ENCODE measurements at regions not wholly inside any gene's neighbourhood (a gene's known extent, or its start where the extent isn't known, plus 50 kb on each side); places are given as distances from the start of the nearest gene placed in this dataset.

DNA sequence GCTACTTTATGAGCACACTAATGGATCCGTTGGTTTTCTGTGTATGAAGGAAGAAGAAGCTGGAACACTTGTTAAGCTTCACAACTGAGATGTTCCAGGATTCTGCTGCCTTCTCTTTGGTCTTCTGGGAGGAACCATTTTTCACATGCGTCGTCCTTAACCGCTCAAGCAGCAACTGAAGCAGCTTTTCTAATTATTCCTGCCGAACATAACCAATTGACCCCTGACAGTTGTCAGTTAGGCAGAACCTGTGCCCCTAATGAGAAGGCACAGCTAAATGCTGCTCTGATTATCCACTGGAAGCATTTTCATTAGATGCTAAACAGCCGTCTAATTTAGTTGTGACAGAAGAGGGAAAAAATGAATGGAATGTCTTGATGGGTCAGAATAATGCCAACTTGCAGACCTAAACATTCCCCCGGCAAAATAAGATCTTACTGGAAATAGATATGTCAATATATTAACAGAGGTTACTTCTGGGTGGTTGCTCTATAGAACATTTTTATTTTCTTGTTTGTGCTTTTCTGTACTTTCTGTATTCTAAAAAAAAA lies 85.0 kb upstream of the SMLR1 start:
- no peaks in the 10 kb centered on the region for H4K20me1 ChIP-seq (ENCODE audit: control insufficient read depth, extremely low read depth, insufficient read depth, low read length)
- H3K4me3 ChIP-seq (replicated peaks in 1 of 4; ENCODE audit: control extremely low read depth in 1 of 4, insufficient read depth in 1 of 4, low read depth in 3 of 4, low read length in 4 of 4), result no peak overlapping the region
- no peaks in the 10 kb centered on the region for H3K9me3 ChIP-seq (ENCODE audit: control insufficient read depth, insufficient read depth, low read depth, low read length)
- no peaks in the 10 kb centered on the region for H3K79me2 ChIP-seq (ENCODE audit: control insufficient read depth, insufficient read depth, low read length)
- H3K27me3 ChIP-seq (ENCODE audit: control insufficient read depth, insufficient read depth, low read length), result no peaks in the 10 kb centered on the region
- TF ChIP-seq, protein P1, sequence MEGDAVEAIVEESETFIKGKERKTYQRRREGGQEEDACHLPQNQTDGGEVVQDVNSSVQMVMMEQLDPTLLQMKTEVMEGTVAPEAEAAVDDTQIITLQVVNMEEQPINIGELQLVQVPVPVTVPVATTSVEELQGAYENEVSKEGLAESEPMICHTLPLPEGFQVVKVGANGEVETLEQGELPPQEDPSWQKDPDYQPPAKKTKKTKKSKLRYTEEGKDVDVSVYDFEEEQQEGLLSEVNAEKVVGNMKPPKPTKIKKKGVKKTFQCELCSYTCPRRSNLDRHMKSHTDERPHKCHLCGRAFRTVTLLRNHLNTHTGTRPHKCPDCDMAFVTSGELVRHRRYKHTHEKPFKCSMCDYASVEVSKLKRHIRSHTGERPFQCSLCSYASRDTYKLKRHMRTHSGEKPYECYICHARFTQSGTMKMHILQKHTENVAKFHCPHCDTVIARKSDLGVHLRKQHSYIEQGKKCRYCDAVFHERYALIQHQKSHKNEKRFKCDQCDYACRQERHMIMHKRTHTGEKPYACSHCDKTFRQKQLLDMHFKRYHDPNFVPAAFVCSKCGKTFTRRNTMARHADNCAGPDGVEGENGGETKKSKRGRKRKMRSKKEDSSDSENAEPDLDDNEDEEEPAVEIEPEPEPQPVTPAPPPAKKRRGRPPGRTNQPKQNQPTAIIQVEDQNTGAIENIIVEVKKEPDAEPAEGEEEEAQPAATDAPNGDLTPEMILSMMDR (conservative IDR thresholded peaks at IDR 0.05 in 1 of 2, IDR thresholded peaks at IDR 0.05 in 1 of 2; ENCODE audit: low read depth in 1 of 2, low read length in 2 of 2), result no peak
- TF ChIP-seq EZH2 (IDR thresholded peaks at IDR 0.05; ENCODE audit: low read length, missing control alignments), result no peak
- DNase-seq (ENCODE audit: low read depth in 2 of 2), result peak in 1 of 2 donors; percentile 54
- no peaks in the 10 kb centered on the region for H3K36me3 ChIP-seq (ENCODE audit: control insufficient read depth, insufficient read depth, low read length)
- no peak overlapping the region for H3K9ac ChIP-seq (ENCODE audit: insufficient read depth, low read length)
- H2AFZ ChIP-seq (ENCODE audit: low read length), result no peak overlapping the region
- no peak overlapping the region for H3K27ac ChIP-seq (ENCODE audit: insufficient read depth, low read length)
- H3K4me2 ChIP-seq (ENCODE audit: extremely low read depth, insufficient read depth, low read length), result no peak overlapping the region
- H3K4me1 ChIP-seq (ENCODE audit: control insufficient read depth, extremely low read depth, insufficient read depth, low read length), result no peaks in the 10 kb centered on the region

DNA sequence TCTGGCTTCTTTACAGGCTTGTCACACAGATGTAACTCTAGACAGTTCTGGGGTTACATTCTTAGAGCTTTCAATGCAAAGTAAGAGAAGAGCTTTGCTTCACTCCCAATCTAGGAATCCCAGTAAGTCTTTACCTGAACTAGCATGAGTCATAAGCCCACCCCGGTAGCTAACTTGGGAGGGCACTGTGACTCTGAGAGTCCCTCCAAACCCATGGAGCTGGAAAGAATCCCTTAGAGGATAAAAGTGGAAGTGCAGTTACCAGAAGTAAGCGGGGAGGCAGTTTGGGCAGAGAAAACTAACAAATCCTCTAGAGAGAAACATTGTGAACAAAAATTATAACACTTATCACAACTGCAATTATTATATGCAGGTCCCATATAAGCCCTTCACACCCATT lies 84.0 kb upstream of the SMLR1 start:
- H3K9me3 ChIP-seq (ENCODE audit: control insufficient read depth, insufficient read depth, low read depth, low read length), result no peaks in the 10 kb centered on the region
- no peak overlapping the region for H3K4me2 ChIP-seq (ENCODE audit: extremely low read depth, insufficient read depth, low read length)
- no peak for TF ChIP-seq EZH2 (IDR thresholded peaks at IDR 0.05; ENCODE audit: low read length, missing control alignments)
- TF ChIP-seq, protein P1 (conservative IDR thresholded peaks at IDR 0.05 in 1 of 2, IDR thresholded peaks at IDR 0.05 in 1 of 2; ENCODE audit: low read depth in 1 of 2, low read length in 2 of 2), result no peak
- no peak overlapping the region for H2AFZ ChIP-seq (ENCODE audit: low read length)
- no peaks in the 10 kb centered on the region for H3K36me3 ChIP-seq (ENCODE audit: control insufficient read depth, insufficient read depth, low read length)
- H3K4me3 ChIP-seq (replicated peaks in 1 of 4; ENCODE audit: control extremely low read depth in 1 of 4, insufficient read depth in 1 of 4, low read depth in 3 of 4, low read length in 4 of 4), result no peak overlapping the region
- no peaks in the 10 kb centered on the region for H3K4me1 ChIP-seq (ENCODE audit: control insufficient read depth, extremely low read depth, insufficient read depth, low read length)
- H3K27me3 ChIP-seq (ENCODE audit: control insufficient read depth, insufficient read depth, low read length), result no peaks in the 10 kb centered on the region
- H4K20me1 ChIP-seq (ENCODE audit: control insufficient read depth, extremely low read depth, insufficient read depth, low read length), result no peaks in the 10 kb centered on the region
- no peaks in the 10 kb centered on the region for H3K79me2 ChIP-seq (ENCODE audit: control insufficient read depth, insufficient read depth, low read length)
- no peak overlapping the region for H3K27ac ChIP-seq (ENCODE audit: insufficient read depth, low read length)
- DNase-seq (ENCODE audit: low read depth in 2 of 2), result no peak
- H3K9ac ChIP-seq (ENCODE audit: insufficient read depth, low read length), result no peak overlapping the region

DNA sequence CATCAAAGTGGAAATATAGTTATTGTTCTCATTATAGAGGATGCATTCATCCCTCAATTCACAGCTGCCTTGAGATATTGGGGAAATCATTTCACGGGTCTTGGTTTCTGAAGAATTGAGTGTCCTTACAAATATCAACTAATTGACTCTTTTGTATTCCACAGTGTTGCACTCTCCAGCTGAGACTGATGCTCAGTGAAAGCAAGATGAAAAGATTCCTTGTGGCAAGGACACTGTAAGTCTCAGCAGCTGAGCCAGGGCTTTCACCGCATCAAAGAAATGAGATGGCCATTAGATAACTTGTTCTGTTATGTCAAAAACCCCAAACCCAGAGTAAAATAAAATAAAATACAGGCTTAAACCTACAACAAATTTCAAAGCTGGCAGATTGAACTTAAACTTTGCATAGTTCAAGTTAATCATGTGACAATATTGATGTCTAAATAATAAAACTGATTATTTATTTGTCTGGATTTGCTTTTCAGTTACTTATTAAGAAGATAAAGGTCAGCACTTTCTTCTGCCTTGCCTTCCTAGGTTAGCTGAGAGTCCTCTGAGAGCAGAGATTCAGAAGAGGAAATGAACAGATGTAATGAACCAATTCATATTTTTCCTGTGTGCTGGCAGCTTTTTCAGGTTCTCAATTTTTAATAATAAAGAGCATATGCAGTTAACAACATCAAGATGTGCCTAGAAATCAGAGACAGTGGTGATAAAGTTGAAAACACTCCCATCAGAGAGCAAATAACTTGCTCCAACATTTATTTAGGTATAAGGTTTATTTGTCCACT lies 82.4 kb upstream of the SMLR1 start:
- Histone ChIP-seq H3K79me2 (ENCODE audit: control insufficient read depth, insufficient read depth, low read length) (no peaks in the 10 kb centered on the region), H3K9ac (ENCODE audit: insufficient read depth, low read length) (no peak overlapping the region), H3K4me1 (ENCODE audit: control insufficient read depth, extremely low read depth, insufficient read depth, low read length) (no peaks in the 10 kb centered on the region), H4K20me1 (ENCODE audit: control insufficient read depth, extremely low read depth, insufficient read depth, low read length) (no peaks in the 10 kb centered on the region), H3K36me3 (ENCODE audit: control insufficient read depth, insufficient read depth, low read length) (no peaks in the 10 kb centered on the region), H3K4me3 (replicated peaks in 1 of 4; ENCODE audit: control extremely low read depth in 1 of 4, insufficient read depth in 1 of 4, low read depth in 3 of 4, low read length in 4 of 4) (no peak overlapping the region), H3K27me3 (ENCODE audit: control insufficient read depth, insufficient read depth, low read length) (no peaks in the 10 kb centered on the region), H2AFZ (ENCODE audit: low read length) (no peak overlapping the region), H3K4me2 (ENCODE audit: extremely low read depth, insufficient read depth, low read length) (no peak overlapping the region), H3K9me3 (ENCODE audit: control insufficient read depth, insufficient read depth, low read depth, low read length) (no peaks in the 10 kb centered on the region), H3K27ac (ENCODE audit: insufficient read depth, low read length) (no peak overlapping the region)
- TF ChIP-seq EZH2 (IDR thresholded peaks at IDR 0.05; ENCODE audit: low read length, missing control alignments), result no peak
- TF ChIP-seq, protein P1 (conservative IDR thresholded peaks at IDR 0.05 in 1 of 2, IDR thresholded peaks at IDR 0.05 in 1 of 2; ENCODE audit: low read depth in 1 of 2, low read length in 2 of 2), result no peak
- no peak for DNase-seq (ENCODE audit: low read depth in 2 of 2)
